Progenitor cell of endocrine pancreas (in vitro differentiated cells): ENCODE measurements at regions not wholly inside any gene's neighbourhood (a gene's known extent, or its start where the extent isn't known, plus 50 kb on each side); places are given as distances from the start of the nearest gene placed in this dataset.

Source experiments
- DNase-seq: peaks from one replicate; pipeline ENCODE4 v3.0.0; 2021; ENCODE audit warnings: low spot score; ENCODE audit not compliant: unreplicated experiment
- H3K27ac Mint-ChIP-seq: 2 replicates; pipeline ENCODE4 v1.8.0; 2021; ENCODE audit warnings: mild to moderate bottlenecking, moderate library complexity, mixed read lengths
- H3K27me3 Mint-ChIP-seq: 2 replicates; pipeline ENCODE4 v1.8.0; 2021; ENCODE audit warnings: mixed read lengths
- H3K36me3 Mint-ChIP-seq: 2 replicates; pipeline ENCODE4 v1.8.0; 2022; ENCODE audit warnings: mixed read lengths; ENCODE audit not compliant: insufficient read depth
- H3K4me1 Mint-ChIP-seq: 2 replicates; pipeline ENCODE4 v1.8.0; 2021; ENCODE audit warnings: low read depth, mixed read lengths
- H3K4me3 Mint-ChIP-seq: 2 replicates; pipeline ENCODE4 v1.8.0; 2021; ENCODE audit warnings: low read depth, mild to moderate bottlenecking, moderate library complexity, mixed read lengths
- H3K9me3 Mint-ChIP-seq: 2 replicates; pipeline ENCODE4 v1.8.0; 2021; ENCODE audit warnings: low read depth, mixed read lengths
- TF ChIP-seq, protein P1 (sequence below): fragments of 200-600 bp; sonication (generic); IDR thresholded peaks from one replicate; pipeline ENCODE4 v1.5.0; 2021; ENCODE audit warnings: antibody characterized with exemption, mild to moderate bottlenecking; ENCODE audit not compliant: unreplicated experiment

- TF ChIP-seq, protein P1, sequence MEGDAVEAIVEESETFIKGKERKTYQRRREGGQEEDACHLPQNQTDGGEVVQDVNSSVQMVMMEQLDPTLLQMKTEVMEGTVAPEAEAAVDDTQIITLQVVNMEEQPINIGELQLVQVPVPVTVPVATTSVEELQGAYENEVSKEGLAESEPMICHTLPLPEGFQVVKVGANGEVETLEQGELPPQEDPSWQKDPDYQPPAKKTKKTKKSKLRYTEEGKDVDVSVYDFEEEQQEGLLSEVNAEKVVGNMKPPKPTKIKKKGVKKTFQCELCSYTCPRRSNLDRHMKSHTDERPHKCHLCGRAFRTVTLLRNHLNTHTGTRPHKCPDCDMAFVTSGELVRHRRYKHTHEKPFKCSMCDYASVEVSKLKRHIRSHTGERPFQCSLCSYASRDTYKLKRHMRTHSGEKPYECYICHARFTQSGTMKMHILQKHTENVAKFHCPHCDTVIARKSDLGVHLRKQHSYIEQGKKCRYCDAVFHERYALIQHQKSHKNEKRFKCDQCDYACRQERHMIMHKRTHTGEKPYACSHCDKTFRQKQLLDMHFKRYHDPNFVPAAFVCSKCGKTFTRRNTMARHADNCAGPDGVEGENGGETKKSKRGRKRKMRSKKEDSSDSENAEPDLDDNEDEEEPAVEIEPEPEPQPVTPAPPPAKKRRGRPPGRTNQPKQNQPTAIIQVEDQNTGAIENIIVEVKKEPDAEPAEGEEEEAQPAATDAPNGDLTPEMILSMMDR, result no peak
- Mint-ChIP-seq H3K27me3 (no peaks in the 10 kb centered on the region), H3K27ac (no peak overlapping the region), H3K9me3 (no peaks in the 10 kb centered on the region), H3K4me3 (no peak overlapping the region), H3K36me3 (no peaks in the 10 kb centered on the region), H3K4me1 (peaks cover 13% of the 10 kb centered on the region)
- DNase-seq, result no peak
Measured at GRCh38 chr6:113585246-113585645, 271.9 kb upstream of the MARCKS start.

- Mint-ChIP-seq H3K36me3 (no peaks in the 10 kb centered on the region), H3K4me3 (no peak overlapping the region), H3K27ac (no peak overlapping the region), H3K4me1 (peaks cover 17% of the 10 kb centered on the region), H3K9me3 (no peaks in the 10 kb centered on the region), H3K27me3 (no peaks in the 10 kb centered on the region)
- TF ChIP-seq, protein P1, result no peak
- no peak for DNase-seq
Measured at GRCh38 chr6:113586413-113587077, 270.6 kb upstream of the MARCKS start.

GRCh38 chr6:113587078-113587699 lies 270.0 kb upstream of the MARCKS start:
- Mint-ChIP-seq H3K36me3 (no peaks in the 10 kb centered on the region), H3K4me1 (peaks cover 22% of the 10 kb centered on the region), H3K4me3 (no peak overlapping the region), H3K27ac (no peak overlapping the region), H3K27me3 (no peaks in the 10 kb centered on the region), H3K9me3 (no peaks in the 10 kb centered on the region)
- TF ChIP-seq, protein P1, result no peak
- DNase-seq, result no peak

GRCh38 chr6:113588646-113589045 lies 268.5 kb upstream of the MARCKS start:
- Mint-ChIP-seq H3K27ac (no peak overlapping the region), H3K27me3 (no peaks in the 10 kb centered on the region), H3K9me3 (no peaks in the 10 kb centered on the region), H3K36me3 (no peaks in the 10 kb centered on the region), H3K4me3 (no peak overlapping the region), H3K4me1 (peaks cover 27% of the 10 kb centered on the region)
- TF ChIP-seq, protein P1, result no peak
- DNase-seq, result no peak

GRCh38 chr6:113591896-113592827 lies 265.0 kb upstream of the MARCKS start:
- Mint-ChIP-seq H3K27me3 (no peaks in the 10 kb centered on the region), H3K27ac (no peak overlapping the region), H3K36me3 (no peaks in the 10 kb centered on the region), H3K4me1 (peaks cover 34% of the 10 kb centered on the region), H3K4me3 (no peak overlapping the region), H3K9me3 (no peaks in the 10 kb centered on the region)
- no peak for DNase-seq
- TF ChIP-seq, protein P1, result no peak
